ENCODE measurements at regions not wholly inside any gene's neighbourhood (a gene's known extent, or its start where the extent isn't known, plus 50 kb on each side); places are given as distances from the start of the nearest gene placed in this dataset.
A peak's percentile ranks its signal among the peaks of the same experiment; 100 is the strongest.

GRCh38 chr1:8211251-8211882 lies 106.5 kb upstream of the SLC45A1 start:
- H3K36me3 Mint-ChIP-seq = no peaks in the 10 kb centered on the region
- peak overlapping the region in 2 of 10 donors; percentile 24 to 65 for H3K27ac Mint-ChIP-seq
- DNase-seq (no peak), ATAC-seq (no peak)
- peaks cover 4 to 13% (median 10%) of the 10 kb centered on the region in 4 donors for H3K4me1 Mint-ChIP-seq
- peaks cover 20 to 60% (median 26%) of the 10 kb centered on the region in 5 donors for H3K27me3 Mint-ChIP-seq
- POLR2A ChIA-PET = interaction anchor here (0.7 kb wide), 1 partner anchor 10 kb away, joined by 3 read pairs; no protein-coding TSS in a partner anchor
- no peaks in the 10 kb centered on the region for H3K9me3 Mint-ChIP-seq
- no peak overlapping the region for H3K4me3 Mint-ChIP-seq

- Mint-ChIP-seq H3K9me3 (no peaks in the 10 kb centered on the region), H3K27ac (no peak overlapping the region), H3K27me3 (peaks cover 9 to 33% (median 17%) of the 10 kb centered on the region in 5 donors), H3K4me3 (no peak overlapping the region), H3K4me1 (peaks cover 4 to 10% (median 7%) of the 10 kb centered on the region in 4 donors), H3K36me3 (no peaks in the 10 kb centered on the region)
- POLR2A ChIA-PET = no interaction called here
- no peak for ATAC-seq
- DNase-seq = no peak
These were observed 110.7 kb upstream of the SLC45A1 start for GRCh38 chr1:8207202-8207601.

- Mint-ChIP-seq H3K4me1 (peaks cover 0 to 4% (median 1%) of the 10 kb centered on the region in 4 donors), H3K27me3 (peaks cover 5 to 24% (median 12%) of the 10 kb centered on the region in 5 donors), H3K36me3 (no peaks in the 10 kb centered on the region), H3K9me3 (no peaks in the 10 kb centered on the region), H3K27ac (no peak overlapping the region), H3K4me3 (no peak overlapping the region)
- ATAC-seq = no peak
- DNase-seq = no peak
- POLR2A ChIA-PET = no interaction called here
These were observed 111.5 kb upstream of the SLC45A1 start for GRCh38 chr1:8206391-8206790.

- no peak overlapping the region for H3K4me3 Mint-ChIP-seq
- DNase-seq (no peak), ATAC-seq (no peak)
- peaks cover 0 to 4% (median under 1%) of the 10 kb centered on the region in 4 donors for H3K4me1 Mint-ChIP-seq
- H3K27ac Mint-ChIP-seq = no peak overlapping the region
- no peaks in the 10 kb centered on the region for H3K36me3 Mint-ChIP-seq
- no peaks in the 10 kb centered on the region for H3K9me3 Mint-ChIP-seq
- H3K27me3 Mint-ChIP-seq = peaks cover 5 to 19% (median 8%) of the 10 kb centered on the region in 5 donors
- POLR2A ChIA-PET = no interaction called here
These were observed 112.1 kb upstream of the SLC45A1 start for GRCh38 chr1:8205771-8206170.

- no peak overlapping the region for H3K4me3 Mint-ChIP-seq
- POLR2A ChIA-PET = interaction anchor here (0.9 kb wide), 1 partner anchor 15 kb away, joined by 3 read pairs; no protein-coding TSS in a partner anchor
- H3K36me3 Mint-ChIP-seq = no peaks in the 10 kb centered on the region
- DNase-seq (no peak), ATAC-seq (no peak)
- H3K27me3 Mint-ChIP-seq = peaks cover 0 to 13% (median 5%) of the 10 kb centered on the region in 5 donors
- H3K9me3 Mint-ChIP-seq = no peaks in the 10 kb centered on the region
- H3K27ac Mint-ChIP-seq = no peak overlapping the region
- peaks cover 0 to 3% (median 1%) of the 10 kb centered on the region in 4 donors for H3K4me1 Mint-ChIP-seq
These were observed 113.1 kb upstream of the SLC45A1 start for GRCh38 chr1:8204826-8205225.

GRCh38 chr1:8203551-8203950 lies 114.4 kb upstream of the SLC45A1 start:
- no peaks in the 10 kb centered on the region for H3K36me3 Mint-ChIP-seq
- H3K4me3 Mint-ChIP-seq = no peak overlapping the region
- ATAC-seq = no peak
- peaks cover 0 to 5% (median 3%) of the 10 kb centered on the region in 4 donors for H3K4me1 Mint-ChIP-seq
- POLR2A ChIA-PET = interaction anchor here (0.6 kb wide), 1 partner anchor 115 kb away, joined by 5 read pairs; no protein-coding TSS in a partner anchor
- no peak overlapping the region for H3K27ac Mint-ChIP-seq
- H3K27me3 Mint-ChIP-seq = peaks cover 0 to 9% (median 3%) of the 10 kb centered on the region in 5 donors
- DNase-seq = no peak
- H3K9me3 Mint-ChIP-seq = no peaks in the 10 kb centered on the region

GRCh38 chr1:8203056-8203455 lies 114.9 kb upstream of the SLC45A1 start:
- Mint-ChIP-seq H3K4me1 (peaks cover under 1 to 6% (median 3%) of the 10 kb centered on the region in 4 donors), H3K4me3 (no peak overlapping the region), H3K27ac (no peak overlapping the region), H3K9me3 (no peaks in the 10 kb centered on the region), H3K27me3 (peaks cover 0 to 9% (median 3%) of the 10 kb centered on the region in 5 donors), H3K36me3 (no peaks in the 10 kb centered on the region)
- ATAC-seq = no peak
- no peak for DNase-seq
- POLR2A ChIA-PET = no interaction called here

- H3K9me3 Mint-ChIP-seq = no peaks in the 10 kb centered on the region
- no peak for ATAC-seq
These were observed 115.6 kb upstream of the SLC45A1 start for GRCh38 chr1:8202182-8202905.

GRCh38 chr1:8201331-8201861 lies 116.5 kb upstream of the SLC45A1 start:
- DNase-seq (no peak), ATAC-seq (no peak)
- peaks cover 0 to 4% (median 2%) of the 10 kb centered on the region in 5 donors for H3K27me3 Mint-ChIP-seq
- POLR2A ChIA-PET = interaction anchor here (0.5 kb wide), 1 partner anchor 10 kb away, joined by 3 read pairs; no protein-coding TSS in a partner anchor
- H3K9me3 Mint-ChIP-seq = no peaks in the 10 kb centered on the region
- no peaks in the 10 kb centered on the region for H3K36me3 Mint-ChIP-seq
- no peak overlapping the region for H3K4me3 Mint-ChIP-seq
- H3K27ac Mint-ChIP-seq = no peak overlapping the region
- H3K4me1 Mint-ChIP-seq = peaks cover 4 to 8% (median 6%) of the 10 kb centered on the region in 4 donors

More at GRCh38 chr1:8202182-8202905, 115.6 kb upstream of the SLC45A1 start:
- peaks cover 0 to 8% (median 3%) of the 10 kb centered on the region in 5 donors for H3K27me3 Mint-ChIP-seq
- H3K27ac Mint-ChIP-seq = peak overlapping the region in 2 of 10 donors; percentile 27 to 75
- H3K36me3 Mint-ChIP-seq = no peaks in the 10 kb centered on the region
- no peak overlapping the region for H3K4me3 Mint-ChIP-seq
- DNase-seq = no peak
- H3K4me1 Mint-ChIP-seq = peaks cover 4 to 8% (median 7%) of the 10 kb centered on the region in 4 donors
- POLR2A ChIA-PET = no interaction called here

- Mint-ChIP-seq H3K27ac (peak overlapping the region in 1 of 10 donors; percentile 76), H3K4me3 (no peak overlapping the region), H3K4me1 (peaks cover 4 to 8% (median 6%) of the 10 kb centered on the region in 4 donors), H3K9me3 (no peaks in the 10 kb centered on the region), H3K36me3 (no peaks in the 10 kb centered on the region), H3K27me3 (peaks cover 0 to 4% (median 2%) of the 10 kb centered on the region in 5 donors)
- ATAC-seq = no peak
- no peak for DNase-seq
- POLR2A ChIA-PET = no interaction called here
These were observed 117.4 kb upstream of the SLC45A1 start for GRCh38 chr1:8200317-8201115.

- peaks cover 6 to 10% (median 8%) of the 10 kb centered on the region in 4 donors for H3K4me1 Mint-ChIP-seq
- no peak for DNase-seq
- peaks cover 0 to 4% (median 2%) of the 10 kb centered on the region in 5 donors for H3K27me3 Mint-ChIP-seq
- H3K9me3 Mint-ChIP-seq = no peaks in the 10 kb centered on the region
- ATAC-seq = no peak
- H3K27ac Mint-ChIP-seq = peak overlapping the region in 2 of 10 donors; percentile 24 to 25
- POLR2A ChIA-PET = no interaction called here
- no peak overlapping the region for H3K4me3 Mint-ChIP-seq
- H3K36me3 Mint-ChIP-seq = no peaks in the 10 kb centered on the region
These were observed 119.4 kb upstream of the SLC45A1 start for GRCh38 chr1:8198522-8198921.

- Mint-ChIP-seq H3K36me3 (no peaks in the 10 kb centered on the region), H3K27ac (no peak overlapping the region)
- no peak for DNase-seq
These were observed 120.2 kb upstream of the SLC45A1 start for GRCh38 chr1:8197493-8198282.

More at GRCh38 chr1:8197493-8198282, 120.2 kb upstream of the SLC45A1 start:
- Mint-ChIP-seq H3K27me3 (peaks cover 0 to 4% (median 2%) of the 10 kb centered on the region in 5 donors), H3K4me3 (no peak overlapping the region), H3K9me3 (no peaks in the 10 kb centered on the region), H3K4me1 (peaks cover 6 to 10% (median 8%) of the 10 kb centered on the region in 4 donors)
- ATAC-seq = no peak
- POLR2A ChIA-PET = no interaction called here
